ENCODE measurements at regions not wholly inside any gene's neighbourhood (a gene's known extent, or its start where the extent isn't known, plus 50 kb on each side); places are given as distances from the start of the nearest gene placed in this dataset.
A peak's percentile ranks its signal among the peaks of the same experiment; 100 is the strongest.

DNA sequence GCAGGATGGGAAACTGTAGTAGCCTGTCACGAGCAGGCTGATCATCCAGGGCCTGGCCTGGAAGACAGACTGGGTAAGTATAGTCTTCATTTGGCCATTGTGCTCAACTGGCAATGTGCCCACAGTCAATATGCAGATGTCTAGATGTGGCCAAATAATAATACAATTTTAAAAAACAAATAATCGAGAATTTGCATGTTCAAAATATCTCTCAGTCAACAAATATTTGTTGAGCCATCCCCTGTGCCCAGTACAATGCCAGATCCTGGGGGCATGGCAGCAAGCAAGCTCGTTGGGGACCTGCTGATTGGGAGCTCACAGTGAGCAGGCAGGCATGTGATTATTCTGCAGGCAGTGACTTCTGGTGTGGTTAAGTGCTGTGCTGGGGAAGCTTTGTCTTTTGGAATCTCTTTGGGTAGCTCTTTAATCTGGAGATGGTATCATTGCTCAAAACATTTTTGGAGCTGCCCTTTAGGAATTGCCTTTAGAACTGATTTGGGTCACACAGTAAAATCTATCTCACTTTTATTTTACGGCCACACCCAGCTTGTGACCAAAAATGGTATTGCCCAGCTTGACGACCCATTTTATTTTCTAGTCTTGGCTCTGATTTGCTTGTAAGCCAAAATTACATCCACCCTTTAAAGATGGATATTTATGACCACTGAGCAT, 92.2 kb downstream of the PLCE1 start:
- DNase-seq = no peak
- H3K4me3 ChIP-seq = no peak overlapping the region
- no peaks in the 10 kb centered on the region for H3K36me3 ChIP-seq
- H3K9me3 ChIP-seq = no peaks in the 10 kb centered on the region
- TF ChIP-seq CTCF (IDR thresholded peaks at IDR 0.05) = no peak
- H3K27ac ChIP-seq = no peak overlapping the region
- H3K27me3 ChIP-seq (ENCODE audit: low read depth) = no peaks in the 10 kb centered on the region
- ATAC-seq = no peak
- intact Hi-C loops (cut with DNase I) = no loop called here
- H3K4me1 ChIP-seq = peaks cover 11% of the 10 kb centered on the region

DNA sequence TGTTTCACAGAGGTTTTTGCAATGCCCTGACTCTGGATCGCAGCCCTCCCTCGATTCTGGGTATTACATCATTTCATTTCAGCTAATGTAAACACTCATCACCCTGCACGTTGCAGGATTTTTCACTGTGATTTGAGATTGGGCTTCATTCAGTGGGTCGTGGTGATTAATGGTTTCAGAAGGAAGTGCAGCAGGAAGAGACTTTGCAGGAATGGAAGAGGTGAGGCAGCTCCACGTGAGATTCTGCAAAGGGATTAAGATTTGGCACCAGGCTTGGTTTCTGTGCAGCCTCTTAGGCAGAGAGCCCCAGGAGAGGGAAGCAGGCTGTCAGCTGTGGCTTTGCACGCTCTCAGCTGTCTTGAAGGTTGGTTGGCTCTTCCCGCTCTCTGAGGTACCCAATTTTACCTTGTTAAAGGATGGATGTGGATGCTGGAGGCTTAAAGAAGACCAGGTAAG, 95.2 kb downstream of the PLCE1 start:
- H3K4me3 ChIP-seq = peak overlapping the region; percentile 13

GRCh38 chr10:94091649-94092048, 97.9 kb downstream of the PLCE1 start:
- H3K9me3 ChIP-seq = no peaks in the 10 kb centered on the region
- no peak overlapping the region for H3K27ac ChIP-seq
- H3K4me3 ChIP-seq = no peak overlapping the region
- no peaks in the 10 kb centered on the region for H3K36me3 ChIP-seq
- peaks cover 15% of the 10 kb centered on the region for H3K4me1 ChIP-seq
- no peak for ATAC-seq
- no peaks in the 10 kb centered on the region for H3K27me3 ChIP-seq (ENCODE audit: low read depth)
- TF ChIP-seq CTCF (IDR thresholded peaks at IDR 0.05) = no peak
- no peak for DNase-seq
- intact Hi-C loops (cut with DNase I) = no loop called here

More for the DNA sequence above, 95.2 kb downstream of the PLCE1 start:
- Histone ChIP-seq H3K4me1 (peaks cover 11% of the 10 kb centered on the region), H3K36me3 (no peaks in the 10 kb centered on the region), H3K27me3 (ENCODE audit: low read depth) (no peaks in the 10 kb centered on the region), H3K9me3 (no peaks in the 10 kb centered on the region), H3K27ac (no peak overlapping the region)
- TF ChIP-seq CTCF (IDR thresholded peaks at IDR 0.05) = no peak
- DNase-seq = no peak
- intact Hi-C loops (cut with DNase I) = no loop called here
- ATAC-seq = peak; percentile 45 to 75

- no peak for TF ChIP-seq CTCF (IDR thresholded peaks at IDR 0.05)
- Histone ChIP-seq H3K27ac (no peak overlapping the region), H3K4me3 (no peak overlapping the region), H3K27me3 (ENCODE audit: low read depth) (no peaks in the 10 kb centered on the region), H3K4me1 (peaks cover 15% of the 10 kb centered on the region), H3K36me3 (no peaks in the 10 kb centered on the region), H3K9me3 (no peaks in the 10 kb centered on the region)
- DNase-seq (no peak), ATAC-seq (no peak)
- intact Hi-C loops (cut with DNase I) = no loop called here
Observed at GRCh38 chr10:94092848-94093247, 99.1 kb downstream of the PLCE1 start.

DNA sequence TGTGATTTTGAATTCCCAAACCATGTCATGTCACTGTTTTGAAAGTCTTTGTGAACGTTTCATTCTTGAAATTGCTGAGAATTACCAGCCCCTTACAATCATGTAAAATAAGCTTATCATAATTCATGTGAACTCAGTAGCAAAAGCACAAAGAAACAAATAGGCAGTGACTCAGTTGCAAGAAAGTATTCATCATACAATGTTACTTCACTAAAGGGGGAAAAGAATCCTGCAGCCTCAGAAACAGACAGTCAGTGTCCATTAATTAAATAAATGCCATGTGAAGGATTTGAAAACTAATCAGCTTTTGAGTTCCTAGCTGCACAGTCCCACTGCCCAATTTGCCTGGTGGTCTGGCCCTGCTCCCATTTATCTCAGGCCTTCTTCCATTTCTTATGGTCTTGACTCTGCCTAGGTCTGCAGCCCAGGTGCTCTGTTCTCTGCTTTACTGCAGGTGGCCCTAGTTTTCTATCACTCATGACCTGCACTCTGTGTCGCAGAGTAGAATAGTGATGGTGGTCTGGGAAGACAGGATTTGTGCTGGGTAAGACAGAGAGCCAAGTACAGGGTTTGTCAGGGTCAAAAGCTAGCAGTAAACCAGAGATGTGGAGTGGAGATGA, 99.7 kb downstream of the PLCE1 start:
- ATAC-seq (no peak), DNase-seq (no peak)
- Histone ChIP-seq H3K9me3 (no peaks in the 10 kb centered on the region), H3K27ac (no peak overlapping the region), H3K4me3 (no peak overlapping the region), H3K36me3 (no peaks in the 10 kb centered on the region), H3K4me1 (peaks cover 9% of the 10 kb centered on the region), H3K27me3 (ENCODE audit: low read depth) (no peaks in the 10 kb centered on the region)
- intact Hi-C loops (cut with DNase I) = no loop called here
- no peak for TF ChIP-seq CTCF (IDR thresholded peaks at IDR 0.05)

Data from lower lobe of right lung (tissue), 2 donors.